ENCODE measurements at regions not wholly inside any gene's neighbourhood (a gene's known extent, or its start where the extent isn't known, plus 50 kb on each side); places are given as distances from the start of the nearest gene placed in this dataset.

DNA sequence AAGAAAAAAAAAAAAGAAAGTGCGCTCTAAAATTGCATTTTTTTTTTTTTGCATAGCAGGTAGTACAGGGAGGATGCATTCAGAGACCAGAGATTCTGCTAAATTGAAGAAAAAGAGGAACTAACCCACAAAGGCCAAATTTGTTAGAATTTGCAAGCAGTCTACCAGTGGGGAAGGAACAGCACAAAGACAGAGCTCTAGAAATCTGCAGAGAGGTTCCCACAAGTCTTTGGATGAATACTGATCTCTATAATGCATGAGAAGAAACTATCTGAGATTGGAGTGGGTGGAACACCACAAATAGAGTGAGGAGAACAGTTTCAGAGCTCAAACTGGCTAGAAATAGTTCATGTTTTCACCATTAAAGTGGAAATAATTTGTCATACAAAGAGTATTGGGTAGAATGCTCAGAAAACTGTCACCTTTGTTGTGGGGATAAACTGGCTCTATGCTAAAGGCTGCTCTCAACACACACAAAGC, 79.6 kb upstream of the AHI1 start:
- H3K4me1 ChIP-seq = no peaks in the 10 kb centered on the region
- H3K4me3 ChIP-seq = no peak overlapping the region
- no peaks in the 10 kb centered on the region for H3K27me3 ChIP-seq
- DNase-seq = no peak
- in situ Hi-C loops (cut with MboI; ENCODE audit: low pct_ligation_motif_present in 1 of 4, low pct_unique_long_range_greater_than_20kb in 1 of 4, low sequenced_read_pairs in 3 of 4) = no loop called here
- H3K9me3 ChIP-seq = no peaks in the 10 kb centered on the region
- WGBS, 2 donors (ENCODE audit: low coverage in 1 of 2) = 75 to 100% methylated on average over 1 of the region's 1 CpG
- TF ChIP-seq POLR2A (IDR thresholded peaks at IDR 0.05) (no peak), EP300 (IDR thresholded peaks at IDR 0.05; ENCODE audit: low read depth) (no peak), POLR2AphosphoS5 (IDR thresholded peaks at IDR 0.05) (no peak)
- TF ChIP-seq, protein P1, sequence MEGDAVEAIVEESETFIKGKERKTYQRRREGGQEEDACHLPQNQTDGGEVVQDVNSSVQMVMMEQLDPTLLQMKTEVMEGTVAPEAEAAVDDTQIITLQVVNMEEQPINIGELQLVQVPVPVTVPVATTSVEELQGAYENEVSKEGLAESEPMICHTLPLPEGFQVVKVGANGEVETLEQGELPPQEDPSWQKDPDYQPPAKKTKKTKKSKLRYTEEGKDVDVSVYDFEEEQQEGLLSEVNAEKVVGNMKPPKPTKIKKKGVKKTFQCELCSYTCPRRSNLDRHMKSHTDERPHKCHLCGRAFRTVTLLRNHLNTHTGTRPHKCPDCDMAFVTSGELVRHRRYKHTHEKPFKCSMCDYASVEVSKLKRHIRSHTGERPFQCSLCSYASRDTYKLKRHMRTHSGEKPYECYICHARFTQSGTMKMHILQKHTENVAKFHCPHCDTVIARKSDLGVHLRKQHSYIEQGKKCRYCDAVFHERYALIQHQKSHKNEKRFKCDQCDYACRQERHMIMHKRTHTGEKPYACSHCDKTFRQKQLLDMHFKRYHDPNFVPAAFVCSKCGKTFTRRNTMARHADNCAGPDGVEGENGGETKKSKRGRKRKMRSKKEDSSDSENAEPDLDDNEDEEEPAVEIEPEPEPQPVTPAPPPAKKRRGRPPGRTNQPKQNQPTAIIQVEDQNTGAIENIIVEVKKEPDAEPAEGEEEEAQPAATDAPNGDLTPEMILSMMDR (IDR thresholded peaks at IDR 0.05) = no peak
- no peaks in the 10 kb centered on the region for H3K36me3 ChIP-seq
- intact Hi-C loops (cut with DNase I; ENCODE audit: low total_unique reads) = no loop called here
- H3K27ac ChIP-seq = no peak overlapping the region

DNA sequence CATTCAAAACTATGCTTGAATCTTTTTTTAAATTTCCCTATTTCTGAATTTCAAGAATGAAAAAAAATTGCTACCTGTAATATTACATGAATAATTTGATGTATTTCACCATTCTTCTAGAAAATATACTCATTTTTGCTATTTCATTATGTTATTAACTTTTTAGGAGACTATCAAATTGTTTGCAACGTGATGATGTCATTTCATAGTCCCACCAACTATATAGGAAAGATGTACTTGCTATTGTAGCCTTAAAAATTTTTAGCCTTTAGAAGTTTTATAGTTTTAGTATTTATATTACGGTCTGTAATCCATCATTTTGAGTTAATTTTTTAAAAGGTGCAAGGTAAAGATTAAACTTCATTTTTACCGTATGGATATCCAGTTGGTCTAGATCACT, 81.4 kb upstream of the AHI1 start:
- in situ Hi-C loops (cut with MboI; ENCODE audit: low pct_ligation_motif_present in 1 of 4, low pct_unique_long_range_greater_than_20kb in 1 of 4, low sequenced_read_pairs in 3 of 4) (no loop called here), intact Hi-C loops (cut with DNase I; ENCODE audit: low total_unique reads) (no loop called here)
- TF ChIP-seq POLR2A (IDR thresholded peaks at IDR 0.05) (no peak), EP300 (IDR thresholded peaks at IDR 0.05; ENCODE audit: low read depth) (no peak), POLR2AphosphoS5 (IDR thresholded peaks at IDR 0.05) (no peak)
- TF ChIP-seq, protein P1 (IDR thresholded peaks at IDR 0.05) = no peak
- Histone ChIP-seq H3K27ac (no peak overlapping the region), H3K36me3 (no peaks in the 10 kb centered on the region), H3K4me1 (no peaks in the 10 kb centered on the region), H3K4me3 (no peak overlapping the region), H3K27me3 (no peaks in the 10 kb centered on the region), H3K9me3 (no peaks in the 10 kb centered on the region)
- 79 to 85% methylated on average over 3 of the region's 3 CpGs for WGBS, 2 donors (ENCODE audit: low coverage in 1 of 2)
- no peak for DNase-seq

DNA sequence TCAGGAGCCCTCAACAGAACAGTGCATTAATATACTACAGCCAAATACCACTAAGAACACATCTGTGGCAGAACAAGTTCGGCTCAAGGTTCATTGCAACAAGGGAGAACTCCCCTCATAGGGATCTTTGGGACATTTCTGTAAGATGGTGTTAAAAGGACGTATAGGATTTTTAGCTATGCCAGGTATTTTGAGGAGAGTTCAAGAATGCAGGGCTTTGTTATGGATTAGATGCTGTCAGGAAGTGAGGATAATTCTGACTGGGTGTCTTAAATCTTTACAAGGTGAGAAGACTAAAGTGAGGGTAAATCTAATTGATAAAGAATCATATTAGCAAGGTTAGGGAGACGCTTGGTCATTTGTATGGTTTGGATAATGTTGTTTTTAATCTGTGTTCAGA, 83.7 kb upstream of the AHI1 start:
- H3K9me3 ChIP-seq = no peaks in the 10 kb centered on the region
- TF ChIP-seq POLR2AphosphoS5 (IDR thresholded peaks at IDR 0.05) (no peak), EP300 (IDR thresholded peaks at IDR 0.05; ENCODE audit: low read depth) (no peak)
- TF ChIP-seq, protein P1 (IDR thresholded peaks at IDR 0.05) = no peak
- H3K27ac ChIP-seq = no peak overlapping the region
- no peaks in the 10 kb centered on the region for H3K27me3 ChIP-seq
- H3K4me1 ChIP-seq = no peaks in the 10 kb centered on the region
- H3K36me3 ChIP-seq = no peaks in the 10 kb centered on the region
- in situ Hi-C loops (cut with MboI; ENCODE audit: low pct_ligation_motif_present in 1 of 4, low pct_unique_long_range_greater_than_20kb in 1 of 4, low sequenced_read_pairs in 3 of 4) (no loop called here), intact Hi-C loops (cut with DNase I; ENCODE audit: low total_unique reads) (no loop called here)
- DNase-seq = no peak
- no peak overlapping the region for H3K4me3 ChIP-seq
- WGBS, 2 donors (ENCODE audit: low coverage in 1 of 2) = 90 to 94% methylated on average over 3 of the region's 3 CpGs

GRCh38 chr6:135583256-135583761, 85.8 kb upstream of the AHI1 start:
- TF ChIP-seq POLR2AphosphoS5 (IDR thresholded peaks at IDR 0.05) (no peak), EP300 (IDR thresholded peaks at IDR 0.05; ENCODE audit: low read depth) (no peak), POLR2A (IDR thresholded peaks at IDR 0.05) (no peak)
- TF ChIP-seq, protein P1 (IDR thresholded peaks at IDR 0.05) = no peak
- H3K4me1 ChIP-seq = no peaks in the 10 kb centered on the region
- no peaks in the 10 kb centered on the region for H3K36me3 ChIP-seq
- H3K9me3 ChIP-seq = no peaks in the 10 kb centered on the region
- intact Hi-C loops (cut with DNase I; ENCODE audit: low total_unique reads) (no loop called here), in situ Hi-C loops (cut with MboI; ENCODE audit: low pct_ligation_motif_present in 1 of 4, low pct_unique_long_range_greater_than_20kb in 1 of 4, low sequenced_read_pairs in 3 of 4) (no loop called here)
- 39% methylated on average over 1 of the region's 1 CpG; no CpG with 5 or more reads in 1 of the 2 donors for WGBS, 2 donors (ENCODE audit: low coverage in 1 of 2)
- no peaks in the 10 kb centered on the region for H3K27me3 ChIP-seq
- no peak for DNase-seq
- no peak overlapping the region for H3K4me3 ChIP-seq
- H3K27ac ChIP-seq = no peak overlapping the region
